Spleen (tissue), 7 donors: ENCODE measurements at regions not wholly inside any gene's neighbourhood (a gene's known extent, or its start where the extent isn't known, plus 50 kb on each side); places are given as distances from the start of the nearest gene placed in this dataset.

Experiments used
- POLR2AphosphoS5 ChIP-seq, 3 donors: sonication (generic); formaldehyde crosslinking; IDR thresholded peaks; one replicate each; pipeline ENCODE4 v1.5.1; 2017; ENCODE audit warnings: antibody characterized with exemption in 3 of 3
- TF ChIP-seq, protein P1 (sequence below), 11 experiments: fragments of 200-600 bp in 7 of 11; fragments of 450-650 bp in 4 of 11; sonication (generic) in 4 of 11; IDR thresholded peaks in 8 of 11; conservative IDR thresholded peaks in 3 of 11; 1 replicate in 7 of 11; 2 replicates in 4 of 11; pipeline versions ENCODE4 v1.4.0 to v1.8.0; 2016 to 2021; ENCODE audit warnings: antibody characterized with exemption in 11 of 11, inconsistent platforms in 4 of 11, mild to moderate bottlenecking in 1 of 11
- donor health status: DM: no; HTN: no; CAD: no; lungs with moderate emphysema.
- donor health status: DM: no; HTN: no; CAD: no.
- donor health status: DM: no; HTN: no; CAD: no.

DNA sequence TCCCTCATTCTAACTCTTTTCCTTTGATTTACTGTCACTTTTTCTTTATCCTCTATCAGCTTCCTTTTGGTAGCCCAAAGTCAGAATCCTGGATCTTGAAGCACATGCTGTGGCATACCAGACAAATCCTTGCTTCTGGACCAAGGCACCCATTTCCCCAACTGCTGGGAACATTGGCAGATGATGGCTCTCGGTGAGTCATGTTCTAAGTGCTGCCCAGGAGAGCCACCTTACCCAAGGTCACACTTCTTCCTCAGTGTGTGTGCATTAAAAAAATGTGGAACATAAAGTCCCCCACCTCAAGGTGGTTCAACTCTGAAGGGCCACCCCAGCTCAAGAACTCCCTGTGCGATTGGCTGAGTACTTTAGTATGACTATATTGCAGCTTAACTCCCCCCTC, 141.4 kb upstream of the PUM3 start:
- TF ChIP-seq, protein P1, sequence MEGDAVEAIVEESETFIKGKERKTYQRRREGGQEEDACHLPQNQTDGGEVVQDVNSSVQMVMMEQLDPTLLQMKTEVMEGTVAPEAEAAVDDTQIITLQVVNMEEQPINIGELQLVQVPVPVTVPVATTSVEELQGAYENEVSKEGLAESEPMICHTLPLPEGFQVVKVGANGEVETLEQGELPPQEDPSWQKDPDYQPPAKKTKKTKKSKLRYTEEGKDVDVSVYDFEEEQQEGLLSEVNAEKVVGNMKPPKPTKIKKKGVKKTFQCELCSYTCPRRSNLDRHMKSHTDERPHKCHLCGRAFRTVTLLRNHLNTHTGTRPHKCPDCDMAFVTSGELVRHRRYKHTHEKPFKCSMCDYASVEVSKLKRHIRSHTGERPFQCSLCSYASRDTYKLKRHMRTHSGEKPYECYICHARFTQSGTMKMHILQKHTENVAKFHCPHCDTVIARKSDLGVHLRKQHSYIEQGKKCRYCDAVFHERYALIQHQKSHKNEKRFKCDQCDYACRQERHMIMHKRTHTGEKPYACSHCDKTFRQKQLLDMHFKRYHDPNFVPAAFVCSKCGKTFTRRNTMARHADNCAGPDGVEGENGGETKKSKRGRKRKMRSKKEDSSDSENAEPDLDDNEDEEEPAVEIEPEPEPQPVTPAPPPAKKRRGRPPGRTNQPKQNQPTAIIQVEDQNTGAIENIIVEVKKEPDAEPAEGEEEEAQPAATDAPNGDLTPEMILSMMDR (IDR thresholded peaks at IDR 0.05 in 8 of 11, conservative IDR thresholded peaks at IDR 0.05 in 3 of 11), result no peak
- no peak for TF ChIP-seq POLR2AphosphoS5 (IDR thresholded peaks at IDR 0.05)
